Left hindlimb (tissue), 1 donor: ENCODE measurements at regions not wholly inside any gene's neighbourhood (a gene's known extent, or its start where the extent isn't known, plus 50 kb on each side); places are given as distances from the start of the nearest gene placed in this dataset.

ENCODE experiments used
- DNase-seq: peaks from one replicate; pipeline ENCODE4 v3.0.0-alpha.2; 2018

DNA sequence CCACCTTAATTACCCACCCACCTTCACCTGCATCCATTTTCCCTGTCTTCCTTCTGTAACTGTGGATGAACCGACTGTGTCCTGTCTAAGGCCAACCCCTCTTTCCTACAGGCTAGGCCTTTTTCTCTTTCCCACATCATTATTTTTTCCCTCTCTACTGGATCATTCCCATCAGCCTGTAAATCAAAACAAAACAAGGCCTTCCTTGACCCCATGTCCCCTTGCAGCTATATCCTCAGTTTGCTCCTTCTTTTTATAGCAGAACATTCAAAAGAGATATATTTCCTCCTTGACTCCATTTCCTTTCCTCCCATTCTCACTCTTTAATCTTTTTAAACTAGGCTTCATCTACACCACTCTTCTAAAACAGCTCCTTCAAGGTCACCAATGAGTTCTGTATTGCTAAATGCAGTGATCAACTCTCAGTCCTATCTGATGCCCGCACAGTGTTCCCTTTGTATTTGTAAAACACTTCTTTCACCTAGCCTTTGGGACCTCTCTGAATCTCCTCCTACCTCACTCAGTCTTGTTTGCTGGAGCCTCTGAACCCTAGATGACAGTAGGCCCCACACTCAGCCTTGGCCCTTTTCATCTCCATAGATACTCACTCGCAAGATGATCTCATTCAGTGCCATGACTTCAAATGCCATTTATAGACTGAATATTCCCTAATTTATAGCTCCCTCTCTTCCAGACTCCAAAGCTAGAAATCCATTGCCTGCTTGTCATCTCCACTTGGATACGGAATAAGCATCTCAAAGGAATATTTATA, 55.7 kb downstream of the CXCR4 start:
- no peak for DNase-seq

DNA sequence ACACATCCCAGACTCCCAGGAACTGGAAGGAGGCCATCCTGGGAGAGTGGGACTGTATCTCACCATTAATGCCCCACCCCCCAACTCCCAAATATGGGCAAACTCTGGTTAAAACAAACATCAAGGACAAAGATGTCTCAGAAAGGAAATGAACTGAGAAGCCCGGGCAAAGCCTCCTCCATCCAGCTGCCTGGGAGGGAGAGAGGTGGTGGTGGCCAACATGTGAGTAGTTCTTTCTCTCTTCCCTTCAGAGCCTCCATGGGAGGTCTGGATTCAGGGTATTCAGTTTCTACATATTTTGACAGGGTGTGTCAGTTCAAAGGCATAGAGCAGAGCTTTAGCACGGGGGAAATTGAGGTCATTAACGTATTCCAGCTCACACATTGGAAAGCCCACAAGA, 57.5 kb downstream of the CXCR4 start:
- no peak for DNase-seq

DNA sequence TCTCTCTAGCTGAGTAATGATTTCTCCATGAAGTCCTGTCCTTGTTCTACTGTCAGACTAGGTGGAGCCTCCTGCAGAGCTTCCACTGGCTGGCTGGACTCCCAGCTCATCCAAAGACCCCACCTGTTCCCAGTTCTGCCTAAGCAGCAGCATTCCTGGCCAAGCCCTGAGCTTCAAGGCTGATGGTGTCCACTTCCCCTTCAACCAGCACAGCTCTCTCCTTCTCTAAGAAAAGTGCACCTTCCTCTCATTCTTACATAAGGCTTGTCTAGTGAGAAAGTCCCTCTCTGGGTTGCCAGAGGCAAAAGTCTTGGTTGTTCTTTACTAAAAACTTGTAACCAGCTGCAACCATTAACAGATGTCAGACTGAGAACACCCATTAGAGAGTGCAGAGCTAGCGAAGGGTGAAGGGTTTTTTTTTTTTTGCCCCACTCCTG, 58.9 kb downstream of the CXCR4 start:
- DNase-seq = no peak

DNA sequence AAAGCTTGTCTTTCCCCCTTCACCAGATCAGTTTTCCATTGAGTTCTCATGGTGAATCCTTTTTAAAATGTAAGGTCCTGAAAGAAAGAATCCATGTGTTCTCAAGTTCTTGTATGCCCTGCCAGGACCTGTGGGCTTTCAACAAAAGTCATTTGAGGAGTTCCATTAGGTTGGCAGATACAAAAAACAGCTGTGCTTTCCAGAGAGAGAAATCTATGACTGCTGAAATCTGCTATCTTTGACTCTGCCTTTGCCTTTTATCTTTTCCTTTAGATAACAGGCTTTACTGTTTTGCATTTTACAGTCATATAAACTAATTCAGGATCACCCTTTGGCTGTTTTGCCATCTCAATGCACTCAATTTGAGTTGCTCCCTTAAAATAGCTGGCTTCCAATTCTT, 59.7 kb downstream of the CXCR4 start:
- DNase-seq = no peak

DNA sequence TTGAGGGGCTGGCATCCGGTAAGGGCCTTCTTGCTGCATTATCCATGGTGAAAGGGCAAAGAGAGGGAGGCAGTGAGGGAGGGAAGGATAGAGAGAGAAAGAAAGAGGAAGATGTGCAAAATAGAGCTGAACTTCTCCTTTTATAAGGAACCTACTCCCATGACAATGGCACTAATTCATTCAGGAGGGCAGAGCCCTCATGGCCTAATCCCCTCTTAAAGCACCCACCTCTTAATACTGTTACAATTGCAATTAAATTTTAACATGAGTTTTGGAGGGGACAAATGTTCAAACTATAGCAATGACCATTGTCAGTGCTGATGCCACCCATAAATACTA, 60.2 kb downstream of the CXCR4 start:
- no peak for DNase-seq

DNA sequence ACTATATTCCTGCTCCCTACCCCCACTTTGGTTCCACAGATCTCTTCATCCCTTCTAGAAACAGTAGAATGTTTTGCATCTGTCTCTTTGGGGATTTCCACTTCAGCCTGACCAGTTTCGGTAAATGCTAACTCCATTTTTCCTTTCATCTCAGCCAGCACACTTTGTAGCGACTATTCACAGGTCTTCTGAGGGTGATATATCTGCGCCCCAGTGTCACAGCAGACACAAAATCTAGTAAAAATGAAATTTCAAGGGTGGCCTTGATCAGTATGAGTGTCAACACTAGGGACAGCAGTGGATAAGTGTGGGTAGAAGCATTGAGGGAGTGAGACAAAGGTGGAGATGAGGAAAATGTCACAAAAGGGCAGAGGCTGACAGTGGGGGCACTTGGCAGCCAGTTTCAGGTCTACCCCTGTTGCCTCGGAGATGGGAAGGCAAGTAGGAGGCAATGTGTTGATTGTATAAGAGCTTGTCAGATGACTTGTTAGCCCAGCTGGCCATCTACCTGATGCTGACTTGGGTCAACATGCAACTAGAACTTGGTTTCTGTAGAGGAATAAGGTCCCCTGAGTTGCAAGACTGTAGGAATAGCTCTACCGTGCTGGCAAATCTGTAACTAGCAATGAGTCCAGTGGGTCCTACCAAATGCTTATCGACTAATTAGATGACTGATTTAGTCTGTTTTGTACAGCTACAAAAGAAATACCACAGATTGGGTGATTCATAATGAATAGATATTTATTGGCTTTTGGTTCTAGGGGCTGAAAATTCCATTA, 60.7 kb downstream of the CXCR4 start:
- DNase-seq = no peak

DNA sequence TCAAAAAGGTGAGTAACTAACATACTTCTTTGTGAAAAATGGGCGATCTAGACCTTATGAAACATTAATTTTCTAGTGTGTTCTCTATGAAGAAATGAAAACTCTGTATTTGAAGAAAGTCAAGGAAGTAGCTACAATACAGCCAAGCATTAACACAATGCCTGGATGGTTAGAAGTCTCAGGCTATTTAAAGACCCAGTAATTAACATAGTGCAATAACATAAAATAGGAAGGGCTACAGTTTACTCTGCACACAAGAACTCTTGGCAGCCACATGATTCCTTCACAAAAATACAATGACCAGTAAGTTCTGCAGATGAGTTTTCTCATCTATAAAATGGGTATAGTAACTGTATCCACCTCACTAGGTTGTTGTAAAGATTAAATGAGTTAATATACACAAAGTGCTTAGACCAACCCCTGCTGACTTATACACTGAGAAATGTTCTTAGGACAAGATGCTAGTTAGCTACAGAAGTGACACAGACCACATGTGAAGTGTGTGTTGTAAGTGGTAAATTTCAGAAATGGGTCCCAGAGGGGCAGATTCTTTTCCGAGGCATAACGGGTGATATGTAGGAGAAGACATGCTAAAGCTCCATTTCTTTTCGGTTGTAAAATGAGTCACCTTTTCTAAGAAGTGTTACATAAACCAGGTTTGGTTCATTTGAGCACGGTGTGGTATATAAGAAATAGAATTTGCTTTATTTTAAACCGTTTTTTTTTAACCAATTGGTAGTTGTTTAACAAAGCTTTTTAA, 61.8 kb downstream of the CXCR4 start:
- no peak for DNase-seq

DNA sequence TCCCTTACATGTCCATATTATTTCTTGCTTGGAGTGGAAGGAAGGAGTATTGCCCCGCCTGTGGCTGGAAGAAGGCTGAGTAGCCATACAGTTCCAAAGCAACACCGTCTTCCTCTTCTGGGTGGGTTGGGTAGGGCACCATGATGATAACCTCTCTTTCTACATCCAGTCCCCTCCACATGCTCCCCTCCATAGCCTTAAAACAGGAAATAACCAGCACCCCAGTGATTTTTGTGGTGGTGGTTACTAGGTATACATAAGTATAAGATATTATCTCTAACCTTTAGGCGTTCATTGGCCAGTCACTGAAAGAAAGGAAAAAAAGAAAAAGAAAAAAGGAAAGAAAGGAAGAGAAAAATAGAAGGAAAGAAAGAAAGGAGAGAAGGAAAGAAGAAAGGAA, 63.1 kb downstream of the CXCR4 start:
- no peak for DNase-seq

DNA sequence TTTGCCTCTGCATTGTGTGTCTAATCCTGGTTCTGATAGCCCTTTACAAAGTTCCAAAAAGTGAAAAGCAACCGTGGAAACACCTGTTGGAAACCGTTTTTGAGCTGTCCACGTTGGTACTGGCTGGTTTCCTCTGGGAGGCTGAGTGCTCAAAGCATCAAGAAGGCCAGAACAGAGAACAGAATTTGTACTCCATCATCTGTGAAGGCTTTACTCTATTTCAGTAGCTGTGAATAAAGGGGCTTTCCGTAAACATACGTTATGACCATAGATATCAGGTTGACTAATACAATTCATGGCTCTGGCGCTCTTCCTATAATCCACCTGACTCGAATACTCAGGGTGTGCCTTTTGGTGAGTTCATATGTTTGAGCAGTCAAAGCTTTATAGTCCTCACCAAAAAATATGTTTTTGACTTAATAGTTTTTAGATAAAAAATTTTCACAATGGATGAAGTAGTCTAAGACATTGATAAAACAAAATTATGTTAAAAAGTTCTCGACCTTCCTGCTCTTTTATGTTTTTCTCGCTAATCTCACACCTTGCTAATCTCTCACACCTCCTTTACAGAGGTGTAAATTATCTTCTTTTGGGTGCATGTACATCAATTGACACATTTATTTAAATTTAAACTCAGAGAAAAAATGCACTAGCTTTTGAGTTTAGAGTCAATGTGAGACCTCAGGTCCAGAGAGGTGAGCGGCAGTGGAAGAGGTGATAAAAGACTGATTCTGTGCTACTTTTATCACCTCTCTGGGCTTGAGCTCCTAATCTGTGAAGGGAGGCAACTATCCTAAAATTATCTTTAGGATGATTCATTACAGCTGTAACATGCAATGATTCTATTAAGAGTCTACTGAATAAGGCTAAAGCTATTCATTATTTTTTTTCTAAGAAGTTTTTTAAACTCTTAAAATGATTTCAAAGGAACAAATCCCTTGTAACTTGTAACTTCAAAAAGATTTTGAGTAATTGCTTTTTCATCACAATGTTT, 65.3 kb downstream of the CXCR4 start:
- no peak for DNase-seq

DNA sequence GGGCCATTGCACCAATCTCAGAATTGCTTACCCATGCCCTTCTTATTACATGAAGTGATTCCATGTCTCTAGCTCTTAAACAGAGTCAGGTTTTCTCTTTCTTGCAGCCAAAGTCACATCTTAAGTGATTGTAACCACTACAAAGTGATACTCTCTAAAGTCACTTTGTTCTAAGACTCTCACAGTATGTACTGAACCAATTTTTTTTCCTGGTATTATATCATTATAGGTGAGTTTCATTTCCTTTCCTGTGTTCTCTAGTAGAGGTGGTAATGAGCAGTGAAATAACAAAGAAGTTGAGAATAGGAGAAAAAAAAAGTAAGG, 66.3 kb upstream of the DARS1 start:
- no peak for DNase-seq

DNA sequence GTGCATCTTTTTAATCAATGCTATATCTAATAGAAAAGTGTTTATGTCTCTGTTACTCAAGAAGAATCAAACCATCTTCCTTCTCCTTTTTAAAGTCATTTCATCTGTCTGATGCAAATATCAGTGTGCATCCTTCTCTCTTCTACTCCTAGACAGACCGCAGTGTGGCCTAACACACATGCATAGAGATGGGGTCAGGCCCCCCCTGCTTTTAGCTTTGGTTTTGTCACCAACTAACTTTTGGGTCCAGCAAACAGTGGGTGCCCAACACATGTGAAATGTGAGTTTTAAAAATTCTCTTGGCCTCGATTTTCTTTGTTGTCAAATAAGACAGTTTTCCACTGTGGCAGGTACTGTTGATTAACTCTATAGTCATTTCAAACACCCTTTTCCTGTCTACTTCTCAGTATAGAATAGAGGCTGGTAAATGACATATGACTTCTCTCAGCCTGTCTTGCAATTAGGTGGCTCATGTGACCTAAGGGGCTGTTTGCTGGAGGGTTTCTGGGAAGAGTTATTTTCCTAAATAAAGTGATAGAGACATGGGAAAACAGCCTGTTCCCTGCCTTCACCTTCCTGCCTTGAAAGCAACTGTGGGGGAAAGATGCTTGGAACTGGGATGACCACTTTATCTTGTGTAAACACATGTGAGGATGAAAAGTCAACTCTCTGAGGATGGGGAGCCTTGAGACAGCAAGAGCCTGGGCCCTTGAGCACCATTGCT, 65.7 kb upstream of the DARS1 start:
- DNase-seq = no peak

DNA sequence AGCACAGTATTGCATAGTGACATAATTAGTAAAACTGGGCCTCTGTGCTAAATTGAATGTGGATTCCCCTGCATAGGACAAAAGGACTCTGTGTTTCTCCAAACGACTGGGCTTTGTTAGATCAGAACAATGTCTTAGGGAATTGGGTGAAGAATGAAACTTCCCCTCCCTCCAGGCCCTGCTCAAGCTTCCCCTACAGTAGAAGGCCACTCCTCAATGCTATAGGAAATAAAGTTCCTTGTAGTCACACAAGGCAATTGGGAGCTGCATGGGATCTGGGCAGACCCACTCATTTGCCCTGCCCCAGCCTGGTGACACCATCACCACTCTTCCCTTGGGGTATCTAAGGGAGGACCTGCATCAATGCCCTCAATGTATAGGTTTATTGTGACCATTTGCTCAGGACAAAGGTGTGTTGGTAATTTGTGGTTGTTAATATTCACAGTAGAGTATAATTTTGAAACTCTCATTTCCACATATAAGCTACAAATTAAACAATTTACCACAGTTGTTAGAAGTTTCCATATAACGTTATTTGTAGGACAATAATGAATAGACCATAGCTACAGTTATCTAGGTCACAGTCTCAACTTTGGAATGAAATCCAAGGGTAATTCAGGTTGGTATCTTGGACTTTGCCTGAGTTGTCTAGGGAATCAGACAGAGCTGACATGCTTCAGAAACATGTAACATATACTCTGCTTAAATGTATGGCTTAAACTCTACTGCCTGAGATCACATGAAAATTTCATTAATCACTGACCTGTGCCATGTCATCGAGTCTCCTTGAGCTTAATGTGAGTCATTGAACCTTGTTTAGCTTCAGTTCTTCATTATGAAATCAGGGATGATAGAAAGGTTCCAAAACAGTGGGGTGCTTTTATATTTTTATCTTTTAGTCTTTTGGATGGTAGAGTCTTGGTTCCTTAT, 64.8 kb upstream of the DARS1 start:
- no peak for DNase-seq

DNA sequence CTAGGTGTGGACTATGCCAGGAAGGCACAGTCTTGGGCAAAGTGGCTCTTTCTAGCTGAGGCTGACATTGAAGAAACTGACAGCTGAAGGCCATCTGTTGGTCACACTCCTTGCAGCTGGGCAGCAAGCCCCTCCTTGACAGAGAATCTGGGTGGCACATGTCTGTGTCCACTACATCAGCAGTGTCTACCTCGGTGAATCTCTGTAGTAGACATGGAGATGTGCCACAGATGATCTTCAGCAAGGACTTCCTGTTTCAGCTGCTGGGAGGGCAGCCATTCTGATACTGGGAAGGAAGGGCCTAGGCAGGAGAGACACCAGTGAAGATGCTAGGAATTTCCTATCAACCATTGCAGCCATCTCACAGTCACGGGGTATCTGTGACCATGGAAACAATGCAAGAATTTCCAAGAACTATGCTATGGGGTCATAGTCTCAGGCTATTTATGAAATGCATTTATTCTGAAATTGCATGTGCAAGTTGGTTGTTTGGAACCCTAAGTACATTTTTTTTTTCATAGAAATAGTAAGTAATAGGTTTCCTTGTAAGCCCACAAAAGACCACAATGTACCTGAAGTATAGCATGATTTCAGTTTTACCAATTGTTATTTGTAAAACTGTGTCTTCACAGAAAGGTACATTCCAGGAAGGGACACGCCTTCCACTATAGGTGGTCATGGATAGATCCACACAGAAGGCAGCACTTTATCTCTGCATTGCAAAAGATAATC, 63.8 kb upstream of the DARS1 start:
- DNase-seq = peak; percentile 50

DNA sequence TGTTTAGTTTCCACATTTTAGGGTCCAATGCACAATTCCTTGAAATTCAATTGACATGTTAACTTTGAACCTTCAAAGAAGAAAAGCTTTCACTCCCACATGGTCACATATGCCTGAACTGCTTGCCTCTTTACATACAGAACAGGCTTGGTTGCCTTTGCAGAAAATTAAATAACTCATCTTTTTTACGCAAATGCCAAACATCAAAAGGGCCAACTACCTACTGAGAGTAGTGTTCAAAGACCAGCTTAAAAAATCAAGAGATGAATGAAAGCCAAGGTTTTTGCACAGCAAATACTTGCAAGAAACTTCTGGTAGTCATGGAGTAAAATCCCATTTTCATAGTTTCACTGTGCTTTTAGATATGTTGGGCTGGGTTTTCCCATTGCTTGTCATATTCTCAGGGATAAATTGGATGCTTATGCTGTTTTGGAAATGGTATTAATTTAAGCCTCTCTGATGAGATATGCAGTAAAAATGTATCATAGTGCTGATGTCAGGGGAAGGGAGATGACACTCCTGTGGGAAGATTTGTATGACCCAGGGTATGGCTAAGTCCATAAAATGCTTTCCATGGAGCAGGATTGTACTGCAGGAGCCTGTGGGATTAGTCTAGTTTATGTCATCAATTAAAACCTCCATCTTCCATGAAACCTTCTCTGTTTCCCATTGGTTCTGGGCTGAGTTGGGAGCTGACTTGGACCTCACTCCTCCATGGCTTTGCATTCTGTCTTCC, 60.6 kb upstream of the DARS1 start:
- DNase-seq = no peak

DNA sequence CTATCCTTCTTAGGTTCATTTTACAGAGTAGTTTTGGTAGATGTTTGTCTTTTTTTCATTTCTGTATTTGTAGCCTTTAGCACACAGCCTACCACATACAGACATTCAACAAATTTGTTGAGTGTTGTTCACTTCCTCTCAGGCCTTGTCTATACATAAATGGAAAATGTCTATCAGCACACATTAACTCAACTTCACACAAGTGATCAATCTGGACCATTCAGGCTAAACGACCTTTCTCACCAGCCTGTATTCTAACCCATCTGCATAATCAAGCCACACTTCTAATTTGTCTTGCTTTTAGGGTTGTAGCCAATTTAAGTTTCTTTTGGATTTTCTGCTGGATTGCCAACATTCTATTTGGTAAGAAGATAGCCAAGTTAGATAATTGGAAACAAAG, 59.9 kb upstream of the DARS1 start:
- DNase-seq = no peak
